GM12874 (cell line): ENCODE measurements at regions not wholly inside any gene's neighbourhood (a gene's known extent, or its start where the extent isn't known, plus 50 kb on each side); places are given as distances from the start of the nearest gene placed in this dataset.

Source experiments
- TF ChIP-seq, protein P1 (sequence below): IDR thresholded peaks from 2 replicates; pipeline ENCODE4 v1.5.1; 2011; ENCODE audit warnings: low read depth, mild to moderate bottlenecking, control low read depth, low read length, moderate library complexity; ENCODE audit not compliant: insufficient read depth

GRCh38 chr3:159069866-159070425 lies 268.1 kb downstream of the MFSD1 start:
- TF ChIP-seq, protein P1, sequence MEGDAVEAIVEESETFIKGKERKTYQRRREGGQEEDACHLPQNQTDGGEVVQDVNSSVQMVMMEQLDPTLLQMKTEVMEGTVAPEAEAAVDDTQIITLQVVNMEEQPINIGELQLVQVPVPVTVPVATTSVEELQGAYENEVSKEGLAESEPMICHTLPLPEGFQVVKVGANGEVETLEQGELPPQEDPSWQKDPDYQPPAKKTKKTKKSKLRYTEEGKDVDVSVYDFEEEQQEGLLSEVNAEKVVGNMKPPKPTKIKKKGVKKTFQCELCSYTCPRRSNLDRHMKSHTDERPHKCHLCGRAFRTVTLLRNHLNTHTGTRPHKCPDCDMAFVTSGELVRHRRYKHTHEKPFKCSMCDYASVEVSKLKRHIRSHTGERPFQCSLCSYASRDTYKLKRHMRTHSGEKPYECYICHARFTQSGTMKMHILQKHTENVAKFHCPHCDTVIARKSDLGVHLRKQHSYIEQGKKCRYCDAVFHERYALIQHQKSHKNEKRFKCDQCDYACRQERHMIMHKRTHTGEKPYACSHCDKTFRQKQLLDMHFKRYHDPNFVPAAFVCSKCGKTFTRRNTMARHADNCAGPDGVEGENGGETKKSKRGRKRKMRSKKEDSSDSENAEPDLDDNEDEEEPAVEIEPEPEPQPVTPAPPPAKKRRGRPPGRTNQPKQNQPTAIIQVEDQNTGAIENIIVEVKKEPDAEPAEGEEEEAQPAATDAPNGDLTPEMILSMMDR, result no peak

GRCh38 chr3:159074756-159075701 lies 273.2 kb downstream of the MFSD1 start:
- TF ChIP-seq, protein P1, result no peak

GRCh38 chr3:159077860-159078259 lies 276.0 kb downstream of the MFSD1 start:
- TF ChIP-seq, protein P1, result no peak

GRCh38 chr3:159080256-159080655 lies 278.4 kb downstream of the MFSD1 start:
- TF ChIP-seq, protein P1, result no peak

DNA sequence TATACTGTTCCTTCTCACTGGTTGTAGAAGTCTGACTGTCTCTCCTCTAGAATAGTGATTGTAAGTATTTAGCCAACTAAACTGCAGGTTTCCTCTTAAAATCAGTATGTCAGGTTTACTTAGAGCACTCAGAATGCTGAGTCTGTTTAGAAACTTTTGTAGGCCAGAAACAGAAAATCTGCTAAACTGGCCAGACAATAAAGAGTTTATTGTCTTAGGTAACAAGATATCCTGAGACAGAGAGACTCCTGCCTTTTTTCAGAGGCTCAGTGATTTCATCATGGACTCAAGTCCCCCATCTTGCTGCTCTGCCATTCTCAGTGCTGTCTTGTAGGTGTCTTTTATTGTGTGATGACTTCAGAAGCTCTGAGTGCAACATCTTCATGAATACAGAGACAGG lies 279.0 kb downstream of the MFSD1 start:
- TF ChIP-seq, protein P1, result no peak

DNA sequence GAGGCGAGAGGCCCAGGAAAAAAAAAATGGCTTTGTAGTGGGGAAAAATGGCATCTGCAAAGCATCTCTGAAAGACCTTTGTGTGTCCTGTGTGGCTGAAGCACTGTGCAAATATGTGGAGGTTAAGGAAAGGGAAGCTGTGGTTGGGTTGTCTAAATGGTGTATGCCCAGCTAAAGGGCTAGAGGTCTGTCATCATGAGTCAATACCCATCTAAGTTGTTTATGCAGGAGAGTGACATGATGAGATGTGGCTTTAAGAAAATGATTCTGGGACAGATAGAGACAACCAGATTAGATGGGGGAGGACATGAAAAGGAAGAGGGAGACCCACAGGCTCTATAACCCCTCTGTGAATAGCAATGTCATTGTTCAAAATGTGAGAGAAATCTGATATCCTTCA lies 280.7 kb downstream of the MFSD1 start:
- TF ChIP-seq, protein P1, result no peak

GRCh38 chr3:159091936-159092335 lies 290.1 kb downstream of the MFSD1 start:
- TF ChIP-seq, protein P1, result no peak
